ENCODE measurements at regions not wholly inside any gene's neighbourhood (a gene's known extent, or its start where the extent isn't known, plus 50 kb on each side); places are given as distances from the start of the nearest gene placed in this dataset.

GRCh38 chr5:42950456-42951292, 89.4 kb downstream of the ANXA2R start:
- 1% methylated on average over 46 of the region's 46 CpGs for WGBS, 2 donors
- Histone ChIP-seq H3K4me1 (peaks cover 0 to 35% (median 32%) of the 10 kb centered on the region in 4 donors), H3K36me3 (no peaks in the 10 kb centered on the region), H3K27ac (peak overlapping the region; percentile 63 to 84 (median 68)), H3K9me3 (no peaks in the 10 kb centered on the region), H3K4me3 (peak overlapping the region; percentile 25 to 48 (median 40)), H3K27me3 (peaks cover 52 to 100% (median 92%) of the 10 kb centered on the region in 3 donors)
- peak; percentile 85 for DNase-seq
- TF ChIP-seq POLR2AphosphoS5 (IDR thresholded peaks at IDR 0.05) (peak; percentile 60 to 77 (median 69)), POLR2A (IDR thresholded peaks at IDR 0.05) (no peak), EP300 (IDR thresholded peaks at IDR 0.05) (no peak)
- TF ChIP-seq, protein P1, sequence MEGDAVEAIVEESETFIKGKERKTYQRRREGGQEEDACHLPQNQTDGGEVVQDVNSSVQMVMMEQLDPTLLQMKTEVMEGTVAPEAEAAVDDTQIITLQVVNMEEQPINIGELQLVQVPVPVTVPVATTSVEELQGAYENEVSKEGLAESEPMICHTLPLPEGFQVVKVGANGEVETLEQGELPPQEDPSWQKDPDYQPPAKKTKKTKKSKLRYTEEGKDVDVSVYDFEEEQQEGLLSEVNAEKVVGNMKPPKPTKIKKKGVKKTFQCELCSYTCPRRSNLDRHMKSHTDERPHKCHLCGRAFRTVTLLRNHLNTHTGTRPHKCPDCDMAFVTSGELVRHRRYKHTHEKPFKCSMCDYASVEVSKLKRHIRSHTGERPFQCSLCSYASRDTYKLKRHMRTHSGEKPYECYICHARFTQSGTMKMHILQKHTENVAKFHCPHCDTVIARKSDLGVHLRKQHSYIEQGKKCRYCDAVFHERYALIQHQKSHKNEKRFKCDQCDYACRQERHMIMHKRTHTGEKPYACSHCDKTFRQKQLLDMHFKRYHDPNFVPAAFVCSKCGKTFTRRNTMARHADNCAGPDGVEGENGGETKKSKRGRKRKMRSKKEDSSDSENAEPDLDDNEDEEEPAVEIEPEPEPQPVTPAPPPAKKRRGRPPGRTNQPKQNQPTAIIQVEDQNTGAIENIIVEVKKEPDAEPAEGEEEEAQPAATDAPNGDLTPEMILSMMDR (IDR thresholded peaks at IDR 0.05): no peak
- intact Hi-C loops (cut with DNase I): loop anchor here (2.0 to 5.0 kb wide), 2 partner anchors 40 to 92 kb away; partner anchors contain the start of gene ANXA2R

GRCh38 chr5:42950116-42950455, 90.0 kb downstream of the ANXA2R start:
- H3K27me3 ChIP-seq: peaks cover 52 to 100% (median 94%) of the 10 kb centered on the region in 3 donors
- no peaks in the 10 kb centered on the region for H3K36me3 ChIP-seq
- peaks cover 0 to 35% (median 32%) of the 10 kb centered on the region in 4 donors for H3K4me1 ChIP-seq
- intact Hi-C loops (cut with DNase I): loop anchor here (2.0 to 5.0 kb wide), 2 partner anchors 41 to 92 kb away; partner anchors contain the start of gene ANXA2R
- no peak for DNase-seq
- TF ChIP-seq, protein P1 (IDR thresholded peaks at IDR 0.05): no peak
- TF ChIP-seq POLR2A (IDR thresholded peaks at IDR 0.05) (no peak), EP300 (IDR thresholded peaks at IDR 0.05) (no peak), POLR2AphosphoS5 (IDR thresholded peaks at IDR 0.05) (no peak)
- WGBS, 2 donors: 13 to 20% methylated on average over 7 of the region's 7 CpGs
- H3K27ac ChIP-seq: peak overlapping the region; percentile 63 to 84 (median 68)
- no peaks in the 10 kb centered on the region for H3K9me3 ChIP-seq
- peak overlapping the region in 3 of 4 donors; percentile 38 to 48 (median 41) for H3K4me3 ChIP-seq

DNA sequence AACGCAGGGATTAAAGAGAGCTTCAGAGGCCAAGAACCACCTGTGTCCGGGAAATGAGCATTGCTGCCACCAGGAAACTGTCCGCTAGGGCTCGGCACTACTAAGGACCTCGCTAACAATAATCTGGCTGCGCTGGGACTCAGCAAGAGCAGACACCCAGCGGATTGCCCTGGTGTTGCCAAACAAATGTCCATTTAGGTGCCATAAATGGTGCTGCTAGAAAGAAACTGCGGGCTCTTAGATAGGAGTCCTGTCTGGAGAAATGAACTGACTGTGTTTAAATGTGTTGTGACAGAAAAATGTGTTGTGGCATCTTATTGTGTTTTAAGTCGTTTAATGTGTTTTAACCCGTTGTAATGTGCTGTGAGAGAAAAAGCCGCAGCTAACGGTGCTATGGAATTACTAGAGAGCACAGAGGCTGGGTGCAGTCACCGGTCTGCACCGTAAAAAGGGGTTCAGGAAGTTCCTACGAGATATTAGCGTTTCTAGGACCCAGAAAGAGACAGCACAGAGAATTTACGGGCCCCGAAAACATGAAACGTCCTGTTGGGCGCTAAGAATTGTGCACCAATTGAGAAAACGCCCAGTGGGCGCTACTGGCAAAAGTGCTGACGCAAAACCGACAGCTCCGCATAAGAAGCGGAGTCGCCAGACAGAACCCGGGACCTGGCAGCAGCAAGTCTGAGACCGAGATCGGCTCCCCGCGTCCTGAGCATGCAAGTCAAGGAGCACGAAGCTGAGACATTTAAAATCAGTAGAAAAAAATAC, 90.6 kb downstream of the ANXA2R start:
- H3K9me3 ChIP-seq: no peaks in the 10 kb centered on the region
- DNase-seq: peak; percentile 75
- 4 to 11% methylated on average over 33 of the region's 33 CpGs for WGBS, 2 donors
- intact Hi-C loops (cut with DNase I): loop anchor here (2.0 to 5.0 kb wide), 2 partner anchors 41 to 93 kb away; partner anchors contain the start of gene ANXA2R
- H3K27ac ChIP-seq: peak overlapping the region; percentile 63 to 84 (median 68)
- H3K4me3 ChIP-seq: peak overlapping the region in 3 of 4 donors; percentile 16 to 48 (median 38)
- peaks cover 52 to 100% (median 94%) of the 10 kb centered on the region in 3 donors for H3K27me3 ChIP-seq
- H3K4me1 ChIP-seq: peaks cover 0 to 35% (median 32%) of the 10 kb centered on the region in 4 donors
- TF ChIP-seq POLR2AphosphoS5 (IDR thresholded peaks at IDR 0.05) (peak in 2 of 4 donors; percentile 23 to 63), EP300 (IDR thresholded peaks at IDR 0.05) (no peak)
- TF ChIP-seq, protein P1 (IDR thresholded peaks at IDR 0.05): peak in 3 of 4 experiments; percentile 19 to 26 (median 24)
- H3K36me3 ChIP-seq: no peaks in the 10 kb centered on the region

DNA sequence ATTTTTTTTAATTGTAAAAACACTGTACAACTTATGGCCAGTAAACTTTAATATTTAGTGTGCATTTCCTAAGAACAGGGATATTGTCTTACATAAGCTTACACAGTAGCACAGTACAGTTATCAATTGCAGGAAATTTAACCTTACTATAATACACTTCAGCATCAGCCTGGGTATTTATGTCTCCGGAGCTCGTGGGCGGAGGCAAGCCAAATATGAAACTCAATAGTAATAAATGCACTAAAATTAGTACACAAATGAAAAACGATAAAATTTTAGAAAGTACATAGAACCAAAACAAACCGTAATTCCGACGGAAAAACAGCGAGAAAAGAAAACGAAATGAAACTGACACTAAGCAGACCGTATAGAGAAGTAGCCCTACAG, 91.2 kb downstream of the ANXA2R start:
- Histone ChIP-seq H3K4me1 (peaks cover 0 to 41% (median 36%) of the 10 kb centered on the region in 4 donors), H3K36me3 (no peaks in the 10 kb centered on the region), H3K9me3 (no peaks in the 10 kb centered on the region), H3K27me3 (peaks cover 46 to 100% (median 94%) of the 10 kb centered on the region in 3 donors), H3K27ac (peak overlapping the region in 1 of 4 donors; percentile 71), H3K4me3 (peak overlapping the region in 3 of 4 donors; percentile 16 to 48 (median 38))
- TF ChIP-seq, protein P1 (IDR thresholded peaks at IDR 0.05): no peak
- TF ChIP-seq POLR2A (IDR thresholded peaks at IDR 0.05) (no peak), POLR2AphosphoS5 (IDR thresholded peaks at IDR 0.05) (no peak), EP300 (IDR thresholded peaks at IDR 0.05) (no peak)
- 6 to 11% methylated on average over 10 of the region's 10 CpGs for WGBS, 2 donors
- intact Hi-C loops (cut with DNase I): no loop called here
- no peak for DNase-seq
